PC-3 (cell line): ENCODE measurements at regions not wholly inside any gene's neighbourhood (a gene's known extent, or its start where the extent isn't known, plus 50 kb on each side); places are given as distances from the start of the nearest gene placed in this dataset.

ENCODE experiments used
- EZH2phosphoT487 ChIP-seq: fragments of 300-600 bp; sonication (generic); IDR thresholded peaks from 2 replicates; pipeline ENCODE4 v1.6.1; 2018; ENCODE audit warnings: mild to moderate bottlenecking, antibody characterized with exemption, low read length, borderline replicate concordance
- TF ChIP-seq, protein P1 (sequence below): fragments of 300-600 bp; sonication (generic); conservative IDR thresholded peaks from 2 replicates; pipeline ENCODE4 v1.5.1; 2017; ENCODE audit warnings: antibody characterized with exemption, low read depth, mild to moderate bottlenecking, low read length

GRCh38 chr21:24096651-24097050 lies 1510.6 kb downstream of the MRPL39 start:
- TF ChIP-seq, protein P1, sequence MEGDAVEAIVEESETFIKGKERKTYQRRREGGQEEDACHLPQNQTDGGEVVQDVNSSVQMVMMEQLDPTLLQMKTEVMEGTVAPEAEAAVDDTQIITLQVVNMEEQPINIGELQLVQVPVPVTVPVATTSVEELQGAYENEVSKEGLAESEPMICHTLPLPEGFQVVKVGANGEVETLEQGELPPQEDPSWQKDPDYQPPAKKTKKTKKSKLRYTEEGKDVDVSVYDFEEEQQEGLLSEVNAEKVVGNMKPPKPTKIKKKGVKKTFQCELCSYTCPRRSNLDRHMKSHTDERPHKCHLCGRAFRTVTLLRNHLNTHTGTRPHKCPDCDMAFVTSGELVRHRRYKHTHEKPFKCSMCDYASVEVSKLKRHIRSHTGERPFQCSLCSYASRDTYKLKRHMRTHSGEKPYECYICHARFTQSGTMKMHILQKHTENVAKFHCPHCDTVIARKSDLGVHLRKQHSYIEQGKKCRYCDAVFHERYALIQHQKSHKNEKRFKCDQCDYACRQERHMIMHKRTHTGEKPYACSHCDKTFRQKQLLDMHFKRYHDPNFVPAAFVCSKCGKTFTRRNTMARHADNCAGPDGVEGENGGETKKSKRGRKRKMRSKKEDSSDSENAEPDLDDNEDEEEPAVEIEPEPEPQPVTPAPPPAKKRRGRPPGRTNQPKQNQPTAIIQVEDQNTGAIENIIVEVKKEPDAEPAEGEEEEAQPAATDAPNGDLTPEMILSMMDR, result no peak
- no peak for TF ChIP-seq EZH2phosphoT487
